ENCODE measurements at regions not wholly inside any gene's neighbourhood (a gene's known extent, or its start where the extent isn't known, plus 50 kb on each side); places are given as distances from the start of the nearest gene placed in this dataset.

GRCh38 chr18:72086421-72086820, 457.7 kb downstream of the CBLN2 start:
- TF ChIP-seq POLR2AphosphoS5 (IDR thresholded peaks at IDR 0.05; ENCODE audit: low read depth, low read length) (no peak), POLR2A (IDR thresholded peaks at IDR 0.05; ENCODE audit: low read depth, low read length) (no peak), TAF1 (IDR thresholded peaks at IDR 0.05; ENCODE audit: low read depth, low read length) (no peak), SPI1 (IDR thresholded peaks at IDR 0.05; ENCODE audit: low read depth, low read length) (no peak), POU2F2 (IDR thresholded peaks at IDR 0.05; ENCODE audit: low read depth, low read length) (no peak)

All from GM12891 (cell line).